GM03348 (cell line): ENCODE measurements at regions not wholly inside any gene's neighbourhood (a gene's known extent, or its start where the extent isn't known, plus 50 kb on each side); places are given as distances from the start of the nearest gene placed in this dataset.

Experiments used
- DNase-seq: peaks from one replicate; pipeline ENCODE4 v3.0.0; 2012; ENCODE audit warnings: low spot score

DNA sequence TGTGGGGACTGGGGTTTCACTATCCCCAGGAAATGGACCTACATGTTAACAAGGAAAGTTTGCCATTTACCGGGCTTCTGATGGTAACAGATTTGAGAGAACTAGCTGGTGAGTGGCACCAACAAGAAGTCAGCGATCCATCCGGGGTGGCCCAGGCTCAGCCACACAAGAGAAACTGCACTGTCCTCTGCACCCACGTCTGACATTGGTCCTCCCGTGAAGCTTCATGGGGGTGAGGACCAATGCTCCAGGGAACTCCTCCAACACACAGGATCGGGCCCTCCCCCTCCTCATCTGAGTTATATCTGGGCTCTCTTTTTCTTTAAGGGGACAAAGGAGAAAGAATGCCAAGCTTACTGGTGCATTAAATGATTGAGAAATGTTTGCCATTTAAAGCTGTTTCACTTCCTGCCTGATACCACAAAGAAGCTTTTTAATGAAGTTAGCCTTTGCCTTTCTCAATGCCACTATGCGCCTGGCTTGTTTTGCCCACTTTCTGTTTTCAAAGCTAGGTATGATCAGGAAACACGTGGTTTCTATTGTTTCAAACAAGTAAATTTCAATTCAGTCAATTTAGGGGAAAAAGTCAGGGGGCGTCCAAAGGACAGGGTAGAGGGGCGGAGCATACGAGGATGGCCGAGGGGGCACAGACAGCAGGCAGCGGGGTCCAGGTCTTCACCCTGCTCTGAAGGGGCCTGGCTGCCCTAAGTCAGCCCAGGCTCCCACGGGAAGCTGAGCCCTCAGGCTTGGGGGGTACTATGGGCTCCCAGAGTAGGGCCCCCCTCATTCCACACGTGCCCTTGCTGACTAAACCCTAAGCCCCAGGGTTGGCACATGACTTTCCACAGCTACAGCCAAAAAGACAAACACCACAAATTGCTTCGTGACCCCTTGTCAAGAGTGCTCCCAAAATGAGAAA, 204.0 kb upstream of the ID2 start:
- DNase-seq, result no peak

DNA sequence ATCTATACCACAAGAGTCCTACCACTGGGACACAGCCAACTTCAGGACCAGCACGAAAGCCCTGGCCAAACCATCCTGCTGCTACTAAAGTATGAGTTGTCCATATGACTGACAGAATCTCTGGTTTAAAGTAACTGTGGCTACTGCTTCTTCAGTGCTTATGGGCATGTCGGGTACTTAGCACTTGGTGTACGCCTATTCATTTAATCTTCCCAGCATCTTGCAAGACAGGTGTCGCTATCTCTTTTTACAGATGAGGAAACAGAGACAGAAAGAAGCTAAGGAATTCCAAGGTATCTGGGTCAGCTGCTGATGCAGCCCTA, 203.4 kb upstream of the ID2 start:
- no peak for DNase-seq

DNA sequence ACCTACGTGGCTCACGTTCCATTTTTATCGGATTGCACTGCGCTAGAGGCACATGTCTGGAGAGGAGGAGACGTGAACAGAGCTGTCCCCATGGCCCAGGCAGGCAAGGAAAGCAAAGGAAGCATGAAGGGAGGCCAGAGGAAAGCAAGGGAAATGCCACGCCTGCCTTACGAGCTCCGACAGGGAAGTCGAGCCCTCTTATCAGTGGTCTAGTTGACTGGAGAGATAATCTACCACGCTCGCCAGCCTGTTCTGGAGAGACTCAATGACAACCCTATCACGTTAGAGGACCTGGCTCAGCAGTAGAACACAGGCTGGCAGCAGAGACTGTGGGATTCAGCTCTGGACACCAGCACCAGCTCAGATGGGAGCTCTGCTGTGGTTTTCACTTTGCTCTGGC, 202.6 kb upstream of the ID2 start:
- DNase-seq, result no peak

DNA sequence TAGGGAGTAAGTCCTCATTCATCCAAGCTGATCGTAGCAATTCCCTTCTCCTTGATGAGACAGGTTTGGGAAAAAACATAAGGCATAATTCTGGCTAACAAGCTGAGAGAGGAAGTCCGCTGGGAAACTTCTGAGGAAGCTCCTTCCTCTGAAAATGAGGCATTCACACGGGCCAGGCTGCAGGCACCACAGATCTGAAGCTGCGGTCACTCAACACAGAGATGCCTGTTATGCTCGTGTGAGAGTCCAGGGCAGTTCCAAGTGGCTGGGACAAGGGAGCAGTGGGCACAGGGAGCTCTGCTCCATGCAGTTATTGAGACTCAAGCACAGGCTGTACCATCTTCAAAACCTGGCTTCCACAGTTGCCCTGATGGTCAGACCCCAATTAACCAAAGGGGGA, 200.9 kb upstream of the ID2 start:
- no peak for DNase-seq

DNA sequence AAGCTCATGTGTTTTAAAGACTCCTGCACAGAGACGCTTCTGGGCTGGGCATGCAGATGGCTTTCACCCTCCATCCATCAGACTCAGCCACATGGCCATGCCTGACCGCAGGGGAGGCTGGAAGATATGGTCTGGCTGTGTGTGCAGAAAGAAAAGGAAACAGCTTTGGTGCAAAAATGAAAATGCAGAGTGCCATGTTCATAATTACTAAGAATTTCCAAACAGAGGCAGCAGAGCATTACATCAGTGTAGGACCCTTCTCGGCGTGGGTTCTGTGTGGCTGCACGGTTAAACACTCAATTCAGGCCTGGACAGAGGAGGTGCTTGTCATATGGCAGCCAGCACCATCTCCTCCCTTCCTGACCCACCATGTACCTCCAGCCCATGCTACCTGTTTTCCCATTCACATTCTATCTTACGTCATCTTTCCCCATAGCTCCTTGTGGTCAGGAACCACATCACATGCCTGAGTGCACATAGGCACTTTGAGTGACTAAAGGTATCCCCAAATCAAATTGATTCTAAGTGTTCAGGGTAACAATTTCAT, 200.3 kb upstream of the ID2 start:
- DNase-seq, result no peak

DNA sequence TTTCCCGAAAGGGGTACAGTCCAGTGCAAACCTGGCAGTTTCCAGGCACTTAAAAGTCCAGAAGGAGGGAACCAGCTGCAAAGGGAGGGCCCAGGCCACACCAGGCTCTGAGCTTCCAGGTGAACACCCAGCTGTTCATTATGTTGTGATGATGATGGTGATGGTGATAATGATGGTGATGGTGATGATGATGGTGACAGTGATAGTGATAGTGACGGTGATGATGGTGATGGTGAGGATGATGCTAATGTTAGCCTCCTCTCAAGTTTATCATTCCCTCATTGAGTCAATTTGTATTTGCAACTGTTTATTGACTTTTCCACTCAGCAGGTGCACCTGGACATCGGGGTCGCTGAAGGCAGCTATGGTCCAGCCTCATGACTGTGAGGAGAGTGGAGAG, 199.4 kb upstream of the ID2 start:
- DNase-seq, result no peak

DNA sequence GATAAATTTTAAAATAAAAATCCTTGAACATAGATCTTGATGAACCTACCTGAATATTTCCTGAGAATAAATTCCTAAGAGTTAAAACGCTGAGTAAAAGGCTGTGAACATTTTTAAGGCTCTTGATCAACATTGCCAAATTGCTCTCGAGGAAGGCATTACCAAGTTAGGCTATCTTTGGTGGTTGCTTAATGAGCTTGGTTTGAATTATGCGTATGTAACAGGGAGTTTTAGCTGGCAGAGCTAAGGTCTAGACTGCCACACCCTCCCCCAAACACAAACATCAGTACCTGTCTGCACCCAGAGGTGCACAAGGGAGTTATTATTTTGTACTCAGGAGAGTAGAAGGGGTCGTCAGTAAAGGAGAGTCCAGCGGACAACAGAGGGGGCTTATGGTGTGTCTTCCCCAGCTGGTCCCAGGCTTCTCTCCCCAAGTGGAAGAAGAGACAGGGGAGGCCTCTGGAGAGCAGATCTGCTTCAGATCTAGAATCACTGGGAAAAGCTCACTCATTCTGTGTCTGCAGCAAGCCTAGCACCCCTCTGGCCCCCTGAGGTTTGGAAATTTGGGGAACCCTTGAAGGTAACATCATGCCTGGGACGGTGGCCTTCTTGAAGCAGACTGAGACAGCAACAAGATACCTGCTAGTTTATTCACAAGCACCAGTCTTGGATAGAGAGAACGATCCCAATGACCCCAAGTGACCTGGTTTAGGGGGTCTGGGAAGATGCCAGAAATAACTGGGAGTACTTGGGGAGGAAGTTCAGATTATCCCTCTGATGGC, 197.2 kb upstream of the ID2 start:
- no peak for DNase-seq

DNA sequence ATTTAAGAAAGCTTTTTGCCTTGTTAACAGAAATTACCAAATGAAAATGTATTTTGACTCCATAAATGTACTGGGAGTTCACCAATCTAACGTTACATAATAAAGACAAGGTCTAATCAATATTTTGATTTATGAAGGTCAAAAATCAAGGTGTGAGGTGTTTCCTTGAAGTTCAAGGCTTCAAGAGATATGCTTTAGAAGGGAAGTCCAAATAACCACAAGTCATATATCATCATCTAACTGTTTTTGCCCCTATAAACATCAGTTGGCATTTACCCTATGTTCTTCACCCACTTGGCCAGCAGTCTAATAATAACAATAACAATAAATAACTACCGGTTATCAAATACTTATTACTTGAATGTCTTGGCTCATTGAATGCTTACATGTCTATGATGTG, 196.1 kb upstream of the ID2 start:
- no peak for DNase-seq

DNA sequence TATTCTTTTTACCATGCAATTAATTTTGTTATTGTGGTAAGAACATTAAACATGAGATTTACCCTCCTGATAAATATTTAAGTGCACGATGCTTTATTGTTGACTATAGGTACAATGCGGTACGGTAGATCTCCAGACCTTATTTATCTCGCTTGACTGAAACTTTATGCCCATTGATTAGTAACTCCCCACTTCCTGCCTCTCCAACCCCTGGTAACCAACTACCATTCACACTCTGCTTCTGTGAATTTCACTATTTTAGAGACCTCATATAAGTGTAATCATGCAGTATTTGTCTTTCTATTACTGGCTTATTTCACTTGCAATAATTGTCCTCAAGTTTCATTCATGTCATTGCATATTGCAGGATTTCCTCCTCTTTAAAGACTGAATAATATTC, 195.7 kb upstream of the ID2 start:
- no peak for DNase-seq

DNA sequence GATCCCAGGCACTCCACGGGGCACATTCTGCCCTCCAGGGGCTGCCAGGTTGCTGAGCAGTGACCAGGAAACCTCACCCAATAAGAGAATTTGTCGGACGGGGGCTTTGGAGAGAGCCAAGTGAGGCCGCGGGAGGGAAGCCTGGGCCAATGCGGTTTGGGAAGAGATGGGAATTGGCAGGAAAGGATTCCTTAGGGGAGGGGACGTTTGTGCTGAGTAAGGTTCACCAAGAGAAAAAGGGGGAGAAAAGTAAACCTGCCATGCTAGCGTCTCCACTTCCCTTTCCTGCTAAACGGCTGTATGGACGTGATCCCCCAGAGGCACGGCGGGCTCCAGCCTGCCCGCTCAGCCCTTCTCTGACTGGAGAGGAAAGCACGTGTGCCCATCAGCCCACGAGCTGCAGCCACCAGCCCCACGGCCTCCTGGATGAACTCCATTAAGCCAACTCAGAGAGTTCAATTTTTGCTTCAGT, 194.4 kb upstream of the ID2 start:
- DNase-seq, result no peak

DNA sequence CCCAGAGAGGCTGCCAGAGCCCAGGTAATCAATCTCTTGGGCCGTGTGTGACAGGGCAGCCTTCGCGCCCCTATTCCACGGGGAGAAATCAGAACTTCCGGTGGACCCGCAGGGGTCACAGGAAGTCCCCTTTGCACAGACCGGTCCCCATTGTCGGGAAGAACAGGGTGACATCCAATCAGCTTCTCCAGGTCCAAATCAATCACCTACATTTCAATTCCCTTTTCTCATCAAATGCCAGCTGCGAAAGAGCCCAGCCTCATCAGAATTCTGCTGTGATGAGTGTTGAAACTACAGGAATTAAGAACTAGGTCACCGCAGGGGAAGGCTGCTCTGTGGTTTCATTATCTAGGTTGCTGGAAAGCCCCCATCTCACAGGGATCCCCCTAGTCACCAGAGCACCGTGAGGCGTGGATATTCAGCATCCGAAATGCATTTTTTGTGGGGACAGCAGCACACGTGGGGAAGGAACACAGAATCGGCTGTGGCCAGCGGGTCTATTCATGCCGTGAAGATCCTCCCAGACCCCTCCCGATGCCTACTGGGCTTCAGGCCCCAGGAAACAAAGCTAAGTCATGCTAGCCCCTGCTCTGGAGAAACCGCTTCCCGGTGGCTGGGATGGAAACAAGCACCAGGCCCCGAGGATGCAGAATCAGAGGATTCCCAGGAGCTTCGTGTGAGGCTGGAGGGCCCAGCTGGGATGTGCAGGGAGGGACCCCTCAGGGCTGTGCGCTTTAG, 193.7 kb upstream of the ID2 start:
- DNase-seq, result no peak

DNA sequence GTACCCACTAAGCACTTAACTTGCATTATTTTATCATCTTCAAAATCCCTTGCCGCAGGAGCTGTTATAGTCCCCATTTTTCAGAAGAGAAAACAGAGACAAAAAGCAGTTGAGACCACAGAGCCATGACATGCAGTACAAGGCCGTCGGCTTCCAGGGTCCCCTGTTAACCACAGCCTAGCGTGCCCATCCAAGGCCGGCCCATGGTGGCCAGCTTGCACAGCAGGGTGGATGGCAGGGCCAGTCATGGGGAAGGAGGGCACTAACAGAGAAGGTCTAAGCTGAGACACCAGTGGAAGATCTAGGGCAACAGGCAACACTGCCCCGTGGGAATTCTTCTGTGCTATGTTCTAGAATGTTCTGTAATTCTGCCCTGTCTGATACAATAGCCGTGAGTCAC, 192.6 kb upstream of the ID2 start:
- no peak for DNase-seq

DNA sequence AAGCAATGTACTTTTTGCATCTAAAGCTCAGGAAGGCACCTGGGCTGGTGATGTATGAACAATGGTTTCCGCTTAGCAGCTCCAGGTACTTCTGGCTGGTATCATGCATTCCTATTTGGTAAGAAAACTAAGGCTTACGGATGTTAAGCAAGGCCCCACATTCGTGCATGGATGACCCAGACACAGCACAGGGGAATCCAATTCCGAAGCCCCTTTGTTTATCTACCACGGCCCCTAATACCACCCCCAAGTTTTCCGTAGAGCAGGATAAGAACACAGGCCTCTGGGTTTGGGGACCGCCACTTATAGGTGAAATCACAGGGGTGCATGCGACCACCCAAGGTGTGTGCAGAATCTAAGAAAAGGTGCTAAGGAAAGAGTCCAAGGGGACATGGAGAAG, 192.1 kb upstream of the ID2 start:
- no peak for DNase-seq

DNA sequence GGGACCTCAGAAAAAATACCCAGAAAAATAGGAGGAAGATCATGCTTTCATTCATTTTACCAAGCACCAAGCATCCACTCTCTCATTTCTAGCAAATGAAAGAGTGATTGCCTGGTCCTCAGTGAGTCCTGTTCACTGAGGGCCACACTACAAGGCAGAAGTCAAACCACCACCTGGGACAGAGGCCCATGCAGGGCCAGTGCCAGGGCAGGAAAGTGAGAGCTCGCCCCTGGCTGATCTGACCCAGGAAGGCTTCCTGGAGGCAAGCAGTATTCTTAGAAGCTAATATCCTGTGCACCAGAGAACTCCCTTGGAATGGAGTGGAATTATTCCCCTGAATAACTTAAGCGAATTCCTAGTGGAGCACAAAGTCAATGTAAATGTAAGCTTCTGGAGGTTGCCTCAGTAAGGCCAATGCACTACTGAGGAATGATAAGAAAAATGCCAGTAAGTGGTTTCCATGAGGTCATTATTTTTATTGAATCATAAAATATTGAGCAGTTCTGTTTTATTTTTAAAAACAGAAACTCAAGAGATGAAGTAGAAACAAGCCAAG, 191.6 kb upstream of the ID2 start:
- DNase-seq, result no peak

DNA sequence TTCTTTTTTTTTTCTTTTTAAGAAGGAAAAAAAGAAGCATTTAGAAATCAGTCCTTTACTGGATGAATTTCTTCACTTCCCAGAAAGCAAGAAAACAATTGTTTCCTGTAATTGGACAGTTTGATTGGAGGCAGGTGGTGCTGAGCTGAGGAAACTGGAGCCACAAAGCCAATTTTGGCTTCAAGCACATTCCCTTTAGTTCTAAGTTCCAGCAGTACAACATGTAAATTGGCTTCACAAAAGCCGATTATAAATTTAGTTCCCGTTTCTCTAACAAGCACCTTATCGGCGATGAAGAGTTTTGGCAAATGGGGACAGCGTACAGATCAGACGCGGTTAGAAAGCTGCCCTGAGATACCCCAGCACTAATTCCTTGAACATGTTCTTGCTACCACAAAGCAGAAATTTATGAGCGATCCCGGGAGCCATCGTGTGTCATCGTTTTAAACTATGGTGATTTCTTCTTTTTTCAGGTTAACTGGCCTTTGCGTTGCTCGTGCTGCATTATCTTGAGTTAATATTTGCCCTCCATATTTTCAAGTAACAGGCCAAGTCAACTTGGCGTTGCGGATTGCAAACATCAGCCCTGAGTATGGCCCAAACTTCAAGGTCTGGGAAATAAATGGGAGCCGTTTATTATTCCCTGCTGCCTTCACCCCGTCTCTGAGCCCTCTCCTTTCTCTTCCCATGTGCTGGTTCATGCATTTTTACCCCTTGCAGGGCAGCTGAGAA, 190.4 kb upstream of the ID2 start:
- DNase-seq, result peak; percentile 48

DNA sequence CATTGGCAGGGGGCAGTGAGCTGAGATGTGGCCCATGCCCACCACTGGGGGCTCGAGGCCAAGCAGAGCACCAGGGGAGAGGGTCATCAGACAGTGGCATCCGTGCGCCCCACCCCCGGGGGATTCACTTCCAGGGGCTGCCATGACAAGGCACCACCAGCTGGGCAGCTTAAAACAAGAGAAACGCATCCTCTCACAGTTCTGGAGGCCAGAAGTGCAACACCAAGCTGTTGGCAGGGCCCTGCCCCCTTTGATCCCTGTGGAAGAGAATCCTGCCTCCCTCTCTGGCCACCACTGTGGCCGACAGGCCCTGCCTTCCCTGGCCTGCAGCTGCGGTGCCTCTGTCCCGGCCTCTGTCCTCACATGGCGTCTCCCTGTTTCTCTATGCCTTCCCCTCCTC, 187.7 kb upstream of the ID2 start:
- no peak for DNase-seq

DNA sequence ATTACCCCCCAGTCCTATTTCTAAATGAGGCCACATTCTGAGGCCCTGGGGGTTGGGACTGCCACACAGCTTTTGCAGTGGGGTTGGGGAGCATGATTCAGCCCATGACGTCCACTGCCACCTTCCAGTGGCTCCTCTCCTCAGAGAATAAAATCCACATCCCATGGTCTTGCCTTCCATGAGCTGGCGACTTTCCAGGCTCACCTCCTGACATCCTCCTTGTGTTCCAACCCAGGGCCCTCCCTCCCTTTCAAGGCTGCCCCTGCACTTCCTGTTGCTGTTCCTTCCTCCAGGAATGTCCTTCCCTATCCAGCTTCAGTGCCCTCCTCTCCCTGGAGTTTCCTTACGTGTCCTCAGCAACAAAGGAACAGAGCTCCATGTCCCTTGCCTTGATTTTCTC, 187.3 kb upstream of the ID2 start:
- DNase-seq, result no peak

DNA sequence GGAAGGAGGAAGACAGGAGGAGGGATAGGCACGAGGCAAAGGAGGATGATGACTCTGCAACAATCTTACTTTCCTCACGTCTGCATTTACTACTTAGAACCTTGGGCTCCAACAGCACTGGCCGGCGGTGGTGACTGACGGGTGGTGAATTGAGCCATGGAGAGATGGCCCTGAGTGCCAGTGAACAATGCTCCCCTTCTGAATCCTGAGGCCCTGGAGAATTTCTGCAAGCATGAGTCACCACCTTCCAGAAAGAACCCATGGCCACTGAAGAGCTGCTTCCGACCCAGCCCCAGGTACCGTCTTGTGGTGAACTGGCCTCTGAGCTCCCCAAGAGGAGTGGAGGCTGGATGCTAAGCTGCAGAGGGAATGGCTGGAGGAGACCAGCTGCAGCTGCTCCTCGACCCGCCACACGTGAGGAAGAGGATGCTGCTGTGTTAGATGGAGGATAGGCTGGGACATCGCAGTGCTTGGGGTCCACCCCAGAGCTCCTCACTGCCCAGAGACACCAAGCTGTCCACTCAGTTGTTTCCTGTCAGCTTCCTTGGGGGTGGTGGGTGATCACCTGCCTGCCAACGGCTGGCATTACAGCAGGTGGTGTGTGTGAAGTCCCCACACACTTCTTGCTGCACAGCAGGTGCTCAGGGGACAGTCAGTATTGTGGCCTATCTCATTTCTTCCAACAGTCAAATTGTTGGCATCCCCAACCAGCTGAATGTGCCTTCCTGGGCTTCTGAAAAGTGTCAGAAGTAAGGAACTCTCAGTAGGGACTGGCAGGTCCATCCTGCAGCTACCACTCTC, 186.5 kb upstream of the ID2 start:
- no peak for DNase-seq

DNA sequence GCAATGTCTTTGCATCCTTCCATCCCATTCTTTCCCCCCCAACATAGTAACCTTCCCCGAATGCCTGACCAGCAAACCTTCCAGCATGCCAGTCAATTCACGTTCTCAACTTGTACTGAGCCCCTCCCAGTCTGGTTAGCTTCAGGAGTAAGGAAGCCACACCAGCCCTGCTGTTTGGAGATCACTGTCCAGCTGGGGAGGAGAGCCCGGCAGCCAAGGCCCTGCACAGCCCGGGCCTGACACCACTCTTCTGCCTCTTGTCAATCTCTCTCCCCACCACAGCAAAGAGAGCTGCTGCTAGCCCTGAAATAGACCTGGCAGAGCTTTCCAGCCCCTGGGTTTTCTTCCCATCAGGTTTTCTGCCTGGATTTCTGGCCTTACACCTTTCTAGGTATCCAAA, 185.8 kb upstream of the ID2 start:
- no peak for DNase-seq

DNA sequence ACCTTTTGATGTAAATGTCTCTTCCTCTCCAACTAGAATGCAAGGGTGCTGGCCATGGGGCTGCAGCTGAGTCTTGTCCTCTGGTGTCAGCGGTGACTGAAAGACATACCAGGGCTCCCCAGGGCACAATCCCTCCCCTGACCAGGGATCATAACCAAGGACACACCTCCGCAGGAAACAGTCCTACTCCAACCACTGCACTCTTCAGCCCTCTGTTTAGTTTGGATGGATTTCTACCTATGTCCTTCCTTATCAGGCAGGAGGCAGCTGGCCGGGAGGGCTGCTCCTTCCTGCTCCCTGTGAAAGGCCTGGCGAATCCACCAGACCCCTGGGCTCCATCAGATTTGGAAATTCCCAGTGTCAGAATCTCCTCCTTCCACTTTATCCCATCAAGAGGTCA, 185.2 kb upstream of the ID2 start:
- DNase-seq, result no peak

DNA sequence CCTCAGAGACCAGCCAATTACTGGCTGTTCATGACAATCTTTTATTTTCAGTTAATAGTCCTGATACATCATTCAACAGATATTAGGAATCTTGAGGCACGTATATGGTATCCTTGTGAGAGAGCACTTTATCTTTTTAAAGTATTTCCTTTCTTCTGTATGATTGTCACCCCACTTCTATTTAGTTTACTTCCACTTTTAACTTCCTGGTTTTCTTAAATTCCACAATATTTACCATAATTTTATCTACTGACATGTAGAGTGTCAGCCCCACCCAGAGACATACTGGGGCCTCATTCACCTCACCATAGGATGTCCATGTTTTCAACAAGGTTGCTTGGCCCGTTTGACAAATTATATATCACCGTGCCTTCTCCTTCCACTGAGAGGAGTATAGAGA, 182.9 kb upstream of the ID2 start:
- DNase-seq, result no peak
